ENCODE measurements at regions not wholly inside any gene's neighbourhood (a gene's known extent, or its start where the extent isn't known, plus 50 kb on each side); places are given as distances from the start of the nearest gene placed in this dataset.

- Histone ChIP-seq H3K27me3 (ENCODE audit: control insufficient read depth in 1 of 2, insufficient read depth in 1 of 2, low read length in 2 of 2) (no peaks in the 10 kb centered on the region), H3K4me1 (ENCODE audit: control insufficient read depth, insufficient read depth, low read depth, low read length) (no peaks in the 10 kb centered on the region), H3K14ac (ENCODE audit: low read length in 2 of 2) (no peak overlapping the region), H3K9me3 (ENCODE audit: control insufficient read depth, low read length) (no peaks in the 10 kb centered on the region), H2AK5ac (ENCODE audit: low read length, severe bottlenecking) (no peak overlapping the region), H3K23ac (ENCODE audit: low read length in 2 of 2) (no peak overlapping the region), H4K91ac (ENCODE audit: low read length) (no peak overlapping the region), H3K4me3 (ENCODE audit: insufficient read depth in 1 of 2, low read depth in 1 of 2, low read length in 2 of 2) (no peak overlapping the region), H2BK12ac (ENCODE audit: low read length in 2 of 2) (no peak overlapping the region), H3K18ac (ENCODE audit: low read depth in 1 of 2, low read length in 2 of 2) (no peak overlapping the region), H3K4ac (ENCODE audit: low read depth in 1 of 2, low read length in 2 of 2) (no peak overlapping the region), H2BK15ac (ENCODE audit: low read depth, poor library complexity, severe bottlenecking) (no peak overlapping the region), H3K36me3 (ENCODE audit: control insufficient read depth in 1 of 2, insufficient read depth in 2 of 2, low read depth in 1 of 2, low read length in 2 of 2) (no peaks in the 10 kb centered on the region), H3K9ac (ENCODE audit: low read length) (no peak overlapping the region), H2BK5ac (ENCODE audit: low read depth, low read length, poor library complexity, severe bottlenecking) (no peak overlapping the region), H3K27ac (ENCODE audit: low read length, poor library complexity, severe bottlenecking) (no peak overlapping the region), H2AFZ (ENCODE audit: low read depth, low read length) (no peak overlapping the region), H3K4me2 (ENCODE audit: low read length, poor library complexity, severe bottlenecking) (no peak overlapping the region), H4K8ac (ENCODE audit: low read length) (no peak overlapping the region), H3K79me1 (replicated peaks; ENCODE audit: low read length, poor library complexity, severe bottlenecking) (no peaks in the 10 kb centered on the region), H2BK120ac (ENCODE audit: low read depth, low read length) (no peak overlapping the region)
- no peak for DNase-seq
- WGBS, result 75% methylated on average over 1 of the region's 1 CpG
Observed at GRCh38 chr6:22975079-22975478, 405.7 kb downstream of the HDGFL1 start.

GRCh38 chr6:22980446-22980845, 411.1 kb downstream of the HDGFL1 start:
- H2AFZ ChIP-seq (ENCODE audit: low read depth, low read length), result no peak overlapping the region

GRCh38 chr6:23002044-23002619, 432.8 kb downstream of the HDGFL1 start:
- Histone ChIP-seq H3K27me3 (ENCODE audit: control insufficient read depth in 1 of 2, insufficient read depth in 1 of 2, low read length in 2 of 2) (no peaks in the 10 kb centered on the region), H3K9me3 (ENCODE audit: control insufficient read depth, low read length) (no peaks in the 10 kb centered on the region), H4K8ac (ENCODE audit: low read length) (no peak overlapping the region), H4K91ac (ENCODE audit: low read length) (no peak overlapping the region), H3K4me3 (ENCODE audit: insufficient read depth in 1 of 2, low read depth in 1 of 2, low read length in 2 of 2) (no peak overlapping the region), H3K18ac (ENCODE audit: low read depth in 1 of 2, low read length in 2 of 2) (peak overlapping the region in 1 of 2 experiments; percentile 28), H3K4ac (ENCODE audit: low read depth in 1 of 2, low read length in 2 of 2) (peak overlapping the region in 1 of 2 experiments; percentile 80), H2AFZ (ENCODE audit: low read depth, low read length) (no peak overlapping the region), H3K4me2 (ENCODE audit: low read length, poor library complexity, severe bottlenecking) (no peak overlapping the region), H3K4me1 (ENCODE audit: control insufficient read depth, insufficient read depth, low read depth, low read length) (no peaks in the 10 kb centered on the region), H2BK5ac (ENCODE audit: low read depth, low read length, poor library complexity, severe bottlenecking) (no peak overlapping the region), H3K23ac (ENCODE audit: low read length in 2 of 2) (no peak overlapping the region), H2BK15ac (ENCODE audit: low read depth, poor library complexity, severe bottlenecking) (no peak overlapping the region), H3K9ac (ENCODE audit: low read length) (no peak overlapping the region), H3K27ac (ENCODE audit: low read length, poor library complexity, severe bottlenecking) (no peak overlapping the region), H3K79me1 (replicated peaks; ENCODE audit: low read length, poor library complexity, severe bottlenecking) (no peaks in the 10 kb centered on the region), H3K36me3 (ENCODE audit: control insufficient read depth in 1 of 2, insufficient read depth in 2 of 2, low read depth in 1 of 2, low read length in 2 of 2) (no peaks in the 10 kb centered on the region), H2BK120ac (ENCODE audit: low read depth, low read length) (no peak overlapping the region), H2AK5ac (ENCODE audit: low read length, severe bottlenecking) (no peak overlapping the region), H2BK12ac (ENCODE audit: low read length in 2 of 2) (peak overlapping the region in 1 of 2 experiments; percentile 92), H3K14ac (ENCODE audit: low read length in 2 of 2) (peak overlapping the region in 1 of 2 experiments; percentile 57)
- DNase-seq, result no peak
- WGBS, result 100% methylated on average over 1 of the region's 1 CpG

More at GRCh38 chr6:22980446-22980845, 411.1 kb downstream of the HDGFL1 start:
- Histone ChIP-seq H2AK5ac (ENCODE audit: low read length, severe bottlenecking) (no peak overlapping the region), H3K79me1 (replicated peaks; ENCODE audit: low read length, poor library complexity, severe bottlenecking) (no peaks in the 10 kb centered on the region), H2BK12ac (ENCODE audit: low read length in 2 of 2) (peak overlapping the region in 1 of 2 experiments; percentile 15), H4K8ac (ENCODE audit: low read length) (peak overlapping the region; percentile 33), H3K4me1 (ENCODE audit: control insufficient read depth, insufficient read depth, low read depth, low read length) (peaks cover 5% of the 10 kb centered on the region), H3K23ac (ENCODE audit: low read length in 2 of 2) (no peak overlapping the region), H3K36me3 (ENCODE audit: control insufficient read depth in 1 of 2, insufficient read depth in 2 of 2, low read depth in 1 of 2, low read length in 2 of 2) (no peaks in the 10 kb centered on the region), H3K14ac (ENCODE audit: low read length in 2 of 2) (no peak overlapping the region), H3K4ac (ENCODE audit: low read depth in 1 of 2, low read length in 2 of 2) (peak overlapping the region in 1 of 2 experiments; percentile 21), H2BK5ac (ENCODE audit: low read depth, low read length, poor library complexity, severe bottlenecking) (no peak overlapping the region), H3K18ac (ENCODE audit: low read depth in 1 of 2, low read length in 2 of 2) (peak overlapping the region in 1 of 2 experiments; percentile 74), H3K9ac (ENCODE audit: low read length) (no peak overlapping the region), H2BK120ac (ENCODE audit: low read depth, low read length) (no peak overlapping the region), H3K9me3 (ENCODE audit: control insufficient read depth, low read length) (no peaks in the 10 kb centered on the region), H3K4me2 (ENCODE audit: low read length, poor library complexity, severe bottlenecking) (no peak overlapping the region), H3K4me3 (ENCODE audit: insufficient read depth in 1 of 2, low read depth in 1 of 2, low read length in 2 of 2) (no peak overlapping the region), H3K27ac (ENCODE audit: low read length, poor library complexity, severe bottlenecking) (no peak overlapping the region), H3K27me3 (ENCODE audit: control insufficient read depth in 1 of 2, insufficient read depth in 1 of 2, low read length in 2 of 2) (no peaks in the 10 kb centered on the region), H4K91ac (ENCODE audit: low read length) (no peak overlapping the region), H2BK15ac (ENCODE audit: low read depth, poor library complexity, severe bottlenecking) (no peak overlapping the region)
- WGBS, result 35% methylated on average over 2 of the region's 2 CpGs
- DNase-seq, result peak; percentile 55

- H3K23ac ChIP-seq (ENCODE audit: low read length in 2 of 2), result no peak overlapping the region
- H3K79me1 ChIP-seq (replicated peaks; ENCODE audit: low read length, poor library complexity, severe bottlenecking), result no peaks in the 10 kb centered on the region
- H2BK12ac ChIP-seq (ENCODE audit: low read length in 2 of 2), result no peak overlapping the region
- no peaks in the 10 kb centered on the region for H3K36me3 ChIP-seq (ENCODE audit: control insufficient read depth in 1 of 2, insufficient read depth in 2 of 2, low read depth in 1 of 2, low read length in 2 of 2)
- peak overlapping the region in 1 of 2 experiments; percentile 54 for H3K4me3 ChIP-seq (ENCODE audit: insufficient read depth in 1 of 2, low read depth in 1 of 2, low read length in 2 of 2)
- no peak overlapping the region for H4K8ac ChIP-seq (ENCODE audit: low read length)
- no peak overlapping the region for H3K27ac ChIP-seq (ENCODE audit: low read length, poor library complexity, severe bottlenecking)
- no peak overlapping the region for H3K14ac ChIP-seq (ENCODE audit: low read length in 2 of 2)
- H3K4me1 ChIP-seq (ENCODE audit: control insufficient read depth, insufficient read depth, low read depth, low read length), result no peaks in the 10 kb centered on the region
- H2AK5ac ChIP-seq (ENCODE audit: low read length, severe bottlenecking), result no peak overlapping the region
- WGBS, result 12% methylated on average over 14 of the region's 14 CpGs
- peak overlapping the region; percentile 52 to 62 for H3K18ac ChIP-seq (ENCODE audit: low read depth in 1 of 2, low read length in 2 of 2)
- H3K27me3 ChIP-seq (ENCODE audit: control insufficient read depth in 1 of 2, insufficient read depth in 1 of 2, low read length in 2 of 2), result no peaks in the 10 kb centered on the region
- H3K9ac ChIP-seq (ENCODE audit: low read length), result peak overlapping the region; percentile 74
- H2BK5ac ChIP-seq (ENCODE audit: low read depth, low read length, poor library complexity, severe bottlenecking), result no peak overlapping the region
- H2BK120ac ChIP-seq (ENCODE audit: low read depth, low read length), result peak overlapping the region; percentile 19
- H3K9me3 ChIP-seq (ENCODE audit: control insufficient read depth, low read length), result no peaks in the 10 kb centered on the region
- peak; percentile 97 for DNase-seq
- peak overlapping the region in 1 of 2 experiments; percentile 51 for H3K4ac ChIP-seq (ENCODE audit: low read depth in 1 of 2, low read length in 2 of 2)
- peak overlapping the region; percentile 29 for H3K4me2 ChIP-seq (ENCODE audit: low read length, poor library complexity, severe bottlenecking)
- H4K91ac ChIP-seq (ENCODE audit: low read length), result no peak overlapping the region
- no peak overlapping the region for H2AFZ ChIP-seq (ENCODE audit: low read depth, low read length)
- H2BK15ac ChIP-seq (ENCODE audit: low read depth, poor library complexity, severe bottlenecking), result no peak overlapping the region
Observed at GRCh38 chr6:23003671-23004467, 434.5 kb downstream of the HDGFL1 start.
